BE2C (cell line): ENCODE measurements at regions not wholly inside any gene's neighbourhood (a gene's known extent, or its start where the extent isn't known, plus 50 kb on each side); places are given as distances from the start of the nearest gene placed in this dataset.

Source experiments
- DNase-seq: peaks from one replicate; pipeline ENCODE4 v3.0.0-alpha.2; 2020
- H3K27me3 ChIP-seq: fragments of 250-450 bp; sonication (Bioruptor Pico); 2 replicates; pipeline ENCODE4 v1.5.1; 2020; ENCODE audit warnings: mild to moderate bottlenecking
- H3K36me3 ChIP-seq: fragments of 250-450 bp; sonication (Bioruptor Pico); 2 replicates; pipeline ENCODE4 v1.5.1; 2020; ENCODE audit warnings: mild to moderate bottlenecking
- H3K4me1 ChIP-seq: fragments of 250-450 bp; sonication (Bioruptor Pico); 2 replicates; pipeline ENCODE4 v1.5.1; 2020
- H3K4me3 ChIP-seq: 2 replicates; pipeline ENCODE4 v1.5.1; 2011; ENCODE audit warnings: low read depth, low read length
- H3K9me3 ChIP-seq: fragments of 250-450 bp; sonication (Bioruptor Pico); 2 replicates; pipeline ENCODE4 v1.5.1; 2020
- CTCF ChIP-seq: IDR thresholded peaks from 2 replicates; pipeline ENCODE4 v1.5.1; 2012; ENCODE audit warnings: mild to moderate bottlenecking, low read depth, low read length

GRCh38 chr20:58044286-58044685 lies 184.2 kb downstream of the ANKRD60 start:
- peaks cover 29% of the 10 kb centered on the region for H3K4me1 ChIP-seq
- H3K9me3 ChIP-seq = no peaks in the 10 kb centered on the region
- H3K27me3 ChIP-seq = no peaks in the 10 kb centered on the region
- H3K4me3 ChIP-seq = no peak overlapping the region
- H3K36me3 ChIP-seq = no peaks in the 10 kb centered on the region
- no peak for DNase-seq
- TF ChIP-seq CTCF = no peak

GRCh38 chr20:58043236-58044140 lies 185.0 kb downstream of the ANKRD60 start:
- Histone ChIP-seq H3K36me3 (no peaks in the 10 kb centered on the region), H3K9me3 (no peaks in the 10 kb centered on the region), H3K27me3 (no peaks in the 10 kb centered on the region), H3K4me3 (no peak overlapping the region), H3K4me1 (peaks cover 34% of the 10 kb centered on the region)
- no peak for TF ChIP-seq CTCF
- DNase-seq = no peak

- H3K4me1 ChIP-seq = peaks cover 28% of the 10 kb centered on the region
- no peak for DNase-seq
- H3K4me3 ChIP-seq = no peak overlapping the region
- no peaks in the 10 kb centered on the region for H3K9me3 ChIP-seq
- TF ChIP-seq CTCF = no peak
- no peaks in the 10 kb centered on the region for H3K36me3 ChIP-seq
- H3K27me3 ChIP-seq = no peaks in the 10 kb centered on the region
Observed at GRCh38 chr20:58042591-58042990, 185.9 kb downstream of the ANKRD60 start.

GRCh38 chr20:58040447-58041290 lies 187.8 kb downstream of the ANKRD60 start:
- H3K9me3 ChIP-seq = no peaks in the 10 kb centered on the region
- H3K27me3 ChIP-seq = no peaks in the 10 kb centered on the region
- TF ChIP-seq CTCF = no peak
- H3K4me1 ChIP-seq = peaks cover 16% of the 10 kb centered on the region
- H3K4me3 ChIP-seq = no peak overlapping the region
- no peak for DNase-seq
- no peaks in the 10 kb centered on the region for H3K36me3 ChIP-seq

- Histone ChIP-seq H3K27me3 (no peaks in the 10 kb centered on the region), H3K4me1 (peaks cover 15% of the 10 kb centered on the region), H3K9me3 (no peaks in the 10 kb centered on the region), H3K4me3 (peak overlapping the region; percentile 4; the same call in 1 of the 2 replicates), H3K36me3 (no peaks in the 10 kb centered on the region)
- TF ChIP-seq CTCF = no peak
- peak; percentile 83 for DNase-seq
Observed at GRCh38 chr20:58039274-58040092, 189.0 kb downstream of the ANKRD60 start.
